GM18498 (cell line): ENCODE measurements at regions not wholly inside any gene's neighbourhood (a gene's known extent, or its start where the extent isn't known, plus 50 kb on each side); places are given as distances from the start of the nearest gene placed in this dataset.

Experiments
- ATAC-seq: cut with Tn5 transposase; IDR thresholded peaks from one replicate; pipeline ENCODE4 v1.9.1; 2021; ENCODE audit warnings: mild to moderate bottlenecking, moderate library complexity; ENCODE audit not compliant: unreplicated experiment

- peak; percentile 56 for ATAC-seq
Observed at GRCh38 chr10:121069061-121069850, 218.1 kb downstream of the WDR11 start.

GRCh38 chr10:121070275-121071070 lies 219.3 kb downstream of the WDR11 start:
- no peak for ATAC-seq

- ATAC-seq = no peak
Observed at GRCh38 chr10:121071901-121072300, 220.7 kb downstream of the WDR11 start.

- ATAC-seq = no peak
Observed at GRCh38 chr10:121073728-121074127, 222.6 kb downstream of the WDR11 start.

- no peak for ATAC-seq
Observed at GRCh38 chr10:121076776-121077715, 225.9 kb downstream of the WDR11 start.

GRCh38 chr10:121078036-121078435 lies 226.9 kb downstream of the WDR11 start:
- ATAC-seq = no peak

- ATAC-seq = no peak
Observed at GRCh38 chr10:121078672-121079102, 227.5 kb downstream of the WDR11 start.

GRCh38 chr10:121079226-121079625 lies 228.1 kb downstream of the WDR11 start:
- ATAC-seq = no peak

- no peak for ATAC-seq
Observed at GRCh38 chr10:121080281-121080891, 229.2 kb downstream of the WDR11 start.

GRCh38 chr10:121081306-121081705 lies 230.1 kb downstream of the WDR11 start:
- ATAC-seq = no peak

GRCh38 chr10:121082984-121083383 lies 231.8 kb downstream of the WDR11 start:
- ATAC-seq = no peak

- no peak for ATAC-seq
Observed at GRCh38 chr10:121084016-121084674, 233.0 kb downstream of the WDR11 start.

- no peak for ATAC-seq
Observed at GRCh38 chr10:121084675-121085070, 233.5 kb downstream of the WDR11 start.

GRCh38 chr10:121085367-121085766 lies 234.2 kb downstream of the WDR11 start:
- no peak for ATAC-seq

- ATAC-seq = no peak
Observed at GRCh38 chr10:121087129-121087528, 236.0 kb downstream of the WDR11 start.

GRCh38 chr10:121087688-121088087 lies 236.5 kb downstream of the WDR11 start:
- no peak for ATAC-seq

GRCh38 chr10:121088524-121088923 lies 237.4 kb downstream of the WDR11 start:
- no peak for ATAC-seq

- ATAC-seq = no peak
Observed at GRCh38 chr10:121089434-121089833, 238.3 kb downstream of the WDR11 start.

- no peak for ATAC-seq
Observed at GRCh38 chr10:121091961-121092719, 241.0 kb downstream of the WDR11 start.
